Transverse colon (tissue), 4 donors: ENCODE measurements at regions not wholly inside any gene's neighbourhood (a gene's known extent, or its start where the extent isn't known, plus 50 kb on each side); places are given as distances from the start of the nearest gene placed in this dataset.

Experiments
- DNase-seq: peaks from one replicate; pipeline ENCODE4 v3.0.0-alpha.2; 2019
- H3K27ac ChIP-seq, 4 donors: fragments of 200-600 bp; sonication (generic); 2 replicates each; pipeline ENCODE4 v1.5.1; 2016 to 2018; ENCODE audit warnings: inconsistent platforms in 4 of 4
- H3K27me3 ChIP-seq: fragments of 200-600 bp; sonication (generic); 2 replicates; pipeline ENCODE4 v1.5.1; 2017; ENCODE audit warnings: inconsistent platforms
- H3K36me3 ChIP-seq, 4 donors: fragments of 200-600 bp; sonication (generic); 2 replicates each; pipeline ENCODE4 v1.5.1; 2017 to 2019; ENCODE audit warnings: inconsistent platforms in 4 of 4
- H3K4me1 ChIP-seq, 4 donors: fragments of 200-600 bp; sonication (generic); 2 replicates each; pipeline ENCODE4 v1.5.1; 2017 to 2020; ENCODE audit warnings: inconsistent platforms in 4 of 4
- H3K4me3 ChIP-seq, 4 donors: fragments of 200-600 bp; sonication (generic); 1 replicate in 1 of 4; 2 replicates in 3 of 4; pipeline versions ENCODE4 v1.5.1 to v1.6.1; 2017 to 2019; ENCODE audit warnings: inconsistent platforms in 4 of 4
- H3K9me3 ChIP-seq, 2 donors: fragments of 200-600 bp; sonication (generic); 2 replicates each; pipeline ENCODE4 v1.5.1; 2017 to 2019; ENCODE audit warnings: inconsistent platforms in 2 of 2
- EP300 ChIP-seq: sonication (generic); formaldehyde crosslinking; IDR thresholded peaks from one replicate; pipeline ENCODE4 v1.6.1; 2017; ENCODE audit warnings: antibody characterized with exemption, low read depth
- POLR2A ChIP-seq: fragments of 450-650 bp; IDR thresholded peaks from one replicate; pipeline ENCODE4 v1.6.1; 2016; ENCODE audit warnings: antibody characterized with exemption, mild to moderate bottlenecking, moderate library complexity
- POLR2AphosphoS5 ChIP-seq, 3 donors: sonication (generic); formaldehyde crosslinking; IDR thresholded peaks; one replicate each; pipeline ENCODE4 v1.6.1; 2016; ENCODE audit warnings: antibody characterized with exemption in 3 of 3
- WGBS, 2 donors: methylation state at CpG; one replicate each; pipeline ENCODE4 v1.1.5; 2018; ENCODE audit warnings: low coverage in 1 of 2; 5-methylcytosine and 5-hydroxymethylcytosine counted together
- in situ Hi-C, 4 donors: fragments of 200-750 bp; cut with MboI; loops; one replicate each; pipeline versions ENCODE4 v1.15.0 to v1.15.1; 2017; ENCODE audit warnings: low sequenced_read_pairs in 3 of 4, low pct_ligation_motif_present in 1 of 4, low pct_unique_long_range_greater_than_20kb in 1 of 4
- intact Hi-C: fragments of 100-400 bp; cut with DNase I; formaldehyde crosslinking; loops from one replicate; pipeline ENCODE4 v1.15.1; 2023; ENCODE audit warnings: low total_unique reads
- TF ChIP-seq, protein P1 (sequence below), 5 experiments: fragments of 200-600 bp in 3 of 5; fragments of 450-650 bp in 2 of 5; sonication (generic) in 3 of 5; IDR thresholded peaks; 1 replicate in 2 of 5; 2 replicates in 3 of 5; pipeline ENCODE4 v1.5.1; 2016 to 2017; ENCODE audit warnings: antibody characterized with exemption in 5 of 5, inconsistent platforms in 3 of 5, mild to moderate bottlenecking in 2 of 5, moderate library complexity in 1 of 5

DNA sequence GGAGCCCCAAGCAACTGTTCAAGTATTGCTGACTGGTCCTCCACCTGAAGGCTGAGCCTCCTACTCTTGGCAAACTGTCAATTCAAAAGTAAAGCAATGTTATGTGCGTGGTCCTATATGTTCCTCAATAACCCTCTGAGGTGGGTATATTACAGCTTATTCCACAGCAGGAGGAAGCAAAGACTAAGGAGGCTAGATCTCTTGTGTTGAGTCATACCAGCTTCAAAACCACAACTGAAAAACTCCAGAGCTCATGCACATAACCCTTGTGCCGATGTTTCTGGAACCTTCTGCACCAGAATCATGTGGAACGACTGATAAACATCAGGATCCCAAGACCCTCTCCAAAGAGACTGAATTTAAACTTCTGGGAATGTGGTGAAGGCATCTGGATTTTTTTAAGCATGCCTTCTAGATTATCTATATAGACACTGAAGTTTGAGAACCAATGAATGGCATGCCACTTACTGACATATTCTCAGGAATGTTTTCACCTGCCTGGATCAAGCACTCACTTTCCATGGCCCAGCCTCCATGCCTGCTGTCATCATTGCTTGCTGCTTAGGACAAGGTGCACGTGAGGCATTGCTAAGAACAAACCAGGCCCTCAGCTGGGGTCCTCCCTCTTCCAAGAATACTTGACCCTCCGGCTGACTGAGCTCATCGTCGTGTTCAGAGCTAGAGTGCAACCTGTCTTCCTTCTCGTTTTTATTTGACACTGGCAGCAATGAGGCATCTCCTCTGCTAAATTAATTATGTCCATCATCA, 194.7 kb downstream of the BCL11B start:
- DNase-seq = no peak
- TF ChIP-seq POLR2A (no peak), POLR2AphosphoS5 (IDR thresholded peaks at IDR 0.05) (no peak), EP300 (no peak)
- TF ChIP-seq, protein P1, sequence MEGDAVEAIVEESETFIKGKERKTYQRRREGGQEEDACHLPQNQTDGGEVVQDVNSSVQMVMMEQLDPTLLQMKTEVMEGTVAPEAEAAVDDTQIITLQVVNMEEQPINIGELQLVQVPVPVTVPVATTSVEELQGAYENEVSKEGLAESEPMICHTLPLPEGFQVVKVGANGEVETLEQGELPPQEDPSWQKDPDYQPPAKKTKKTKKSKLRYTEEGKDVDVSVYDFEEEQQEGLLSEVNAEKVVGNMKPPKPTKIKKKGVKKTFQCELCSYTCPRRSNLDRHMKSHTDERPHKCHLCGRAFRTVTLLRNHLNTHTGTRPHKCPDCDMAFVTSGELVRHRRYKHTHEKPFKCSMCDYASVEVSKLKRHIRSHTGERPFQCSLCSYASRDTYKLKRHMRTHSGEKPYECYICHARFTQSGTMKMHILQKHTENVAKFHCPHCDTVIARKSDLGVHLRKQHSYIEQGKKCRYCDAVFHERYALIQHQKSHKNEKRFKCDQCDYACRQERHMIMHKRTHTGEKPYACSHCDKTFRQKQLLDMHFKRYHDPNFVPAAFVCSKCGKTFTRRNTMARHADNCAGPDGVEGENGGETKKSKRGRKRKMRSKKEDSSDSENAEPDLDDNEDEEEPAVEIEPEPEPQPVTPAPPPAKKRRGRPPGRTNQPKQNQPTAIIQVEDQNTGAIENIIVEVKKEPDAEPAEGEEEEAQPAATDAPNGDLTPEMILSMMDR (IDR thresholded peaks at IDR 0.05) = no peak
- Histone ChIP-seq H3K27ac (no peak overlapping the region), H3K36me3 (no peaks in the 10 kb centered on the region), H3K9me3 (no peaks in the 10 kb centered on the region), H3K27me3 (no peaks in the 10 kb centered on the region), H3K4me3 (no peak overlapping the region), H3K4me1 (no peaks in the 10 kb centered on the region)
- intact Hi-C loops (no loop called here), in situ Hi-C loops (no loop called here)
- WGBS, 2 donors = 69 to 78% methylated on average over 4 to 8 of the region's 8 CpGs

DNA sequence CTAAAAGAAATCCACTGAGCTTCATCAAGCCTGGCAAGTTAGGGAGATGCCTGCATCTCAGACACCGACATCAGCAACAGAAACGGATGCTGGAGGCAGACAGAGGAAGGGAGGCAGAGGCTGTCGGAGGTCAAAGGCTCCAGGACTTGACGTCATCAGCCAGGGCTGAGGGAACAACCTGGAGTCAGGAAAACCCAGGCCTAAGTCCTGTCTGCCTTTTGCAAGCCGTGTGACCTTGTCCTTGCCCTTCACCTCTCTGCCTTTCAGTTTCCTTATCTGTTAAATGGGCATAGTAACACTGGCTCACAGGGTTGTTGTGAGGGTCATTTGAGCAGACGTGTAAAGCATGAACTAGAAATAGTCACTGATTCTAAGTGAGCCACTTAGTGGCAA, 194.2 kb downstream of the BCL11B start:
- no peaks in the 10 kb centered on the region for H3K9me3 ChIP-seq
- intact Hi-C loops = no loop called here

DNA sequence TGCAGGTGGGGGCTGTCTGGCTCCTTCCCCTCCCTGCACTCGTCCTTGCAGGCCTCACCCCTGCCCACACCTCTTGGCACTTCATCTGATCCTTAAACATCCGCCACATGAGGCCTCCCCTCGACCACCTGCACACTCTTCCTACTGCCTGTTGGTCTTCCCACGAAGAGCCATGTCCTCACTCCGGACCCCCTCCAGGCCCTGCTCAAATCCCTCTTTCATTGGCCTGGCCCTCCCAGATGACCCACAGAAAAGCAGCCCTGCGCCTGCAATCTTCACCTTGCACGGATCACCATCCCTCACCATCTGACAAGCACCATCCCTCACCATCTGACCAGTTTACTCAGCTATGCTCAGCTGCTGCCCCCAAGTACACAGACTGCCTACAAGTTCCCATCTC, 193.6 kb downstream of the BCL11B start:
- TF ChIP-seq POLR2A (no peak), EP300 (no peak), POLR2AphosphoS5 (IDR thresholded peaks at IDR 0.05) (no peak)
- TF ChIP-seq, protein P1 (IDR thresholded peaks at IDR 0.05) = no peak
- 81 to 83% methylated on average over 6 to 7 of the region's 7 CpGs for WGBS, 2 donors
- in situ Hi-C loops (no loop called here), intact Hi-C loops (no loop called here)
- no peaks in the 10 kb centered on the region for H3K4me1 ChIP-seq
- H3K9me3 ChIP-seq = no peaks in the 10 kb centered on the region
- DNase-seq = no peak
- no peaks in the 10 kb centered on the region for H3K36me3 ChIP-seq
- no peaks in the 10 kb centered on the region for H3K27me3 ChIP-seq
- H3K4me3 ChIP-seq = no peak overlapping the region
- no peak overlapping the region for H3K27ac ChIP-seq

More for the DNA sequence above, 194.2 kb downstream of the BCL11B start:
- Histone ChIP-seq H3K4me3 (no peak overlapping the region), H3K27ac (no peak overlapping the region), H3K36me3 (no peaks in the 10 kb centered on the region), H3K27me3 (no peaks in the 10 kb centered on the region), H3K4me1 (no peaks in the 10 kb centered on the region)
- 83 to 100% methylated on average over 1 to 6 of the region's 6 CpGs for WGBS, 2 donors
- no peak for DNase-seq
- no peak for TF ChIP-seq EP300
- no peak for TF ChIP-seq POLR2A
- TF ChIP-seq, protein P1 (IDR thresholded peaks at IDR 0.05) = no peak
- TF ChIP-seq POLR2AphosphoS5 (IDR thresholded peaks at IDR 0.05) = no peak
- in situ Hi-C loops = no loop called here

DNA sequence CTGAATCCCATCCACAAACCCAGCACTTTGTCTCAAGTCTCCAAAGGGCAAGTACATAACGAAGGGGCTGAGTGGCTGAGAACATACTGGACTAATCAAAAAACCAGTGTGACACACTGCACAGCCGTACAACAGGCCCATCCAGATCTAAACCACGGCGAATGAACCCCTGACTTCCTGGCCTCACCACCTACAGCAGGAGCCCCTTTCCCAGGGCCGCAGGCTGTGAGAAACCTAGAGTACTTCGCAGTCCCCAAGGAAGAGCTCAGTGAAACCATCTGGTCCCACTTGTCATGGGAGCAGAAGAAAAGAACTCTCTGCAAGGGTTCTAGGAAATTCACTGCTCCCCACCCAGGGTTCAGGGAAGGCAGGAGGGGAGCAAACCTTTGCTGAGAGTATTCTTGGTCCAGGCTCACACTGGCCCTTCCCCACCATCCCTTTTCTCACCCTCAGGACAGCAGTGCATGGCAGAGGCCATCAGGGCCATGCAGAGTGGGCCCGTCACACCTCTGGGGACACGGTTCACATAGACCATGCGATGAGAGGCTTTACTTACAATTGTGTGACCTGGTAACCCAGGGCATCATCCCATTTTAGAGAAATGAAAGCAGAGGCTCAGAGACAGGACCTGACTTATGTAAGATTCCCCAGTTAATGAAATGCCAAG, 192.8 kb downstream of the BCL11B start:
- Histone ChIP-seq H3K27me3 (no peaks in the 10 kb centered on the region), H3K9me3 (no peaks in the 10 kb centered on the region), H3K4me3 (no peak overlapping the region), H3K4me1 (no peaks in the 10 kb centered on the region), H3K36me3 (no peaks in the 10 kb centered on the region), H3K27ac (no peak overlapping the region)
- 83 to 100% methylated on average over 2 to 9 of the region's 9 CpGs for WGBS, 2 donors
- intact Hi-C loops = no loop called here
- TF ChIP-seq POLR2A (no peak), EP300 (no peak), POLR2AphosphoS5 (IDR thresholded peaks at IDR 0.05) (no peak)
- TF ChIP-seq, protein P1 (IDR thresholded peaks at IDR 0.05) = no peak
- DNase-seq = no peak
- in situ Hi-C loops = no loop called here
